RWPE2 (cell line): ENCODE measurements at regions not wholly inside any gene's neighbourhood (a gene's known extent, or its start where the extent isn't known, plus 50 kb on each side); places are given as distances from the start of the nearest gene placed in this dataset.

Experiments used
- ATAC-seq: fragments of 200-7000 bp; cut with Tn5 transposase; 3 replicates; pipeline ENCODE4 v1.9.1; 2021; ENCODE audit warnings: low read depth
- DNase-seq: peaks from one replicate; pipeline ENCODE4 v3.0.0-alpha.2; 2020; ENCODE audit warnings: low spot score
- H3K27ac ChIP-seq: fragments of 450-650 bp; 2 replicates; pipeline ENCODE4 v1.5.1; 2017; ENCODE audit warnings: mild to moderate bottlenecking; ENCODE audit not compliant: poor library complexity, severe bottlenecking
- H3K27me3 ChIP-seq: fragments of 250-450 bp; sonication (Bioruptor Pico); 2 replicates; pipeline ENCODE4 v1.5.1; 2021; ENCODE audit warnings: mild to moderate bottlenecking, moderate library complexity; ENCODE audit not compliant: insufficient read depth, poor library complexity, severe bottlenecking
- H3K36me3 ChIP-seq: fragments of 250-450 bp; sonication (Bioruptor Pico); 2 replicates; pipeline ENCODE4 v1.5.1; 2020; ENCODE audit warnings: low read depth, mild to moderate bottlenecking, moderate library complexity
- H3K4me1 ChIP-seq: fragments of 250-450 bp; sonication (Bioruptor Pico); 2 replicates; pipeline ENCODE4 v1.5.1; 2021; ENCODE audit warnings: mild to moderate bottlenecking, moderate library complexity; ENCODE audit not compliant: insufficient read depth, poor library complexity, severe bottlenecking
- H3K4me3 ChIP-seq: fragments of 250-450 bp; sonication (Bioruptor Pico); 2 replicates; pipeline ENCODE4 v1.5.1; 2021; ENCODE audit warnings: mild to moderate bottlenecking, moderate library complexity; ENCODE audit not compliant: severe bottlenecking
- H3K9me3 ChIP-seq: fragments of 250-450 bp; sonication (Bioruptor Pico); 2 replicates; pipeline ENCODE4 v1.5.1; 2021; ENCODE audit warnings: mild to moderate bottlenecking, moderate library complexity; ENCODE audit not compliant: severe bottlenecking
- TF ChIP-seq, protein P1 (sequence below): fragments of 450-650 bp; IDR thresholded peaks from one replicate; pipeline ENCODE4 v1.5.1; 2017; ENCODE audit warnings: mild to moderate bottlenecking, moderate library complexity; ENCODE audit not compliant: poor library complexity, severe bottlenecking

DNA sequence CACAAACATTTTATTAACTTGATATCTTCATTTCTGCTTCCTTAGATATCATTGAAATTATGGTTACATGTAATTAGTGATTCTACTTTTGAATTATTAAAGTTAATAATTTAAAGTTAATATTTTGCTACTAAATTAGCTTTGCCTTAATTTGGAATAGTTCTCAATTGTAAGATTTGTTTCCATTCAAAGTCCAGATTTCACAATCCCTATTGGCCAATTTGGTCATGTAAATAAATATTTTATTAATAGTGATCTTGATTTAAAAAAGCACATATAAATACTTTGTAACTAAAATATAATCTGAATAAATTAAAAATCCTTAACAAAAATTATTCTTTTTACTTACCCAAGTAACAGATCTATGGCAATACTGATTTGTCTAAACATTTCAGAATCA is 1558.6 kb downstream of the NCAM2 start:
- Histone ChIP-seq H3K9me3 (no peaks in the 10 kb centered on the region), H3K4me1 (no peaks in the 10 kb centered on the region), H3K27ac (no peak overlapping the region), H3K27me3 (peaks cover 4% of the 10 kb centered on the region), H3K36me3 (no peaks in the 10 kb centered on the region), H3K4me3 (no peak overlapping the region)
- DNase-seq: no peak
- TF ChIP-seq, protein P1, sequence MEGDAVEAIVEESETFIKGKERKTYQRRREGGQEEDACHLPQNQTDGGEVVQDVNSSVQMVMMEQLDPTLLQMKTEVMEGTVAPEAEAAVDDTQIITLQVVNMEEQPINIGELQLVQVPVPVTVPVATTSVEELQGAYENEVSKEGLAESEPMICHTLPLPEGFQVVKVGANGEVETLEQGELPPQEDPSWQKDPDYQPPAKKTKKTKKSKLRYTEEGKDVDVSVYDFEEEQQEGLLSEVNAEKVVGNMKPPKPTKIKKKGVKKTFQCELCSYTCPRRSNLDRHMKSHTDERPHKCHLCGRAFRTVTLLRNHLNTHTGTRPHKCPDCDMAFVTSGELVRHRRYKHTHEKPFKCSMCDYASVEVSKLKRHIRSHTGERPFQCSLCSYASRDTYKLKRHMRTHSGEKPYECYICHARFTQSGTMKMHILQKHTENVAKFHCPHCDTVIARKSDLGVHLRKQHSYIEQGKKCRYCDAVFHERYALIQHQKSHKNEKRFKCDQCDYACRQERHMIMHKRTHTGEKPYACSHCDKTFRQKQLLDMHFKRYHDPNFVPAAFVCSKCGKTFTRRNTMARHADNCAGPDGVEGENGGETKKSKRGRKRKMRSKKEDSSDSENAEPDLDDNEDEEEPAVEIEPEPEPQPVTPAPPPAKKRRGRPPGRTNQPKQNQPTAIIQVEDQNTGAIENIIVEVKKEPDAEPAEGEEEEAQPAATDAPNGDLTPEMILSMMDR: no peak
- no peak for ATAC-seq

DNA sequence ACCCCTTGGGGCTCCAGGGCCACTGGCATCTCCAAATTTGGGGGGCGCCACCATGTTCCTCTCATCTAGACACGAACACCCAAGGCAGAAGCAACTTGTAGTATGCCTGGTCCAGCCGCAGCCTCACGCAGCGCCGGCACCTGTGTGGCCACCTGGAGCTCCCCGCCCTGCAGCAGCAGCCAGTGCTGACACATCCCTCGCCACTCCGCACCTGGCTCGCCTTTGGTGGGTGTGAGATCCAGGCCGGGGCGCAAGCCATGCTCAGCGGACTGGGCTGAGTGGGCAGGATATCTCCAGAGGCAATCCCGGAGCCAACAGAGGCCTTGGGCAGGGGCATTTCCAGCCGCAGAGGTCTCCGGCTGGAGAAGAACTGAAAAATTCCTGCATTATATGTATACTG is 1563.7 kb downstream of the NCAM2 start:
- TF ChIP-seq, protein P1: no peak
- ATAC-seq: no peak
- Histone ChIP-seq H3K4me1 (no peaks in the 10 kb centered on the region), H3K27ac (no peak overlapping the region), H3K36me3 (no peaks in the 10 kb centered on the region), H3K4me3 (no peak overlapping the region), H3K9me3 (no peaks in the 10 kb centered on the region), H3K27me3 (peaks cover 2% of the 10 kb centered on the region)
- peak; percentile 37 for DNase-seq

DNA sequence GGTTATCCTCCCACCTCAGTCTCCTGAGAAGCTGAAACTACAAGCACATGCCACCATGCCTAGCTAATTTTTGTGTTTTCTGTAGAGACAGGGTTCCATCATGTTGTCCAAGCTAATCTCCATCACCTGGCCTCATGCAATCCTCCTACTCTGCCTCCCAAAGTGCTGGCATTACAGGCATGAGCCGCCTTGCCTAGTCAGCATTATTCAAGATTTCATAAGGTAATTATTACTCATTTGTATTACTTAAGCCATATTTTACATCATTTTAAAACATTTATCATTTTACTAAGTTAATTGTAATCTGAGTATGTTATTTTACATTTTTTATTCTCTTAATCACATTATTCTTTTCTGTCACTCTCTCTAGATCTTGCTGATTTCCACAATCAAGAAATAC is 1575.6 kb downstream of the NCAM2 start:
- Histone ChIP-seq H3K4me3 (no peak overlapping the region), H3K27me3 (no peaks in the 10 kb centered on the region), H3K9me3 (no peaks in the 10 kb centered on the region), H3K36me3 (no peaks in the 10 kb centered on the region), H3K4me1 (no peaks in the 10 kb centered on the region), H3K27ac (no peak overlapping the region)
- TF ChIP-seq, protein P1: no peak
- DNase-seq (no peak), ATAC-seq (no peak)

DNA sequence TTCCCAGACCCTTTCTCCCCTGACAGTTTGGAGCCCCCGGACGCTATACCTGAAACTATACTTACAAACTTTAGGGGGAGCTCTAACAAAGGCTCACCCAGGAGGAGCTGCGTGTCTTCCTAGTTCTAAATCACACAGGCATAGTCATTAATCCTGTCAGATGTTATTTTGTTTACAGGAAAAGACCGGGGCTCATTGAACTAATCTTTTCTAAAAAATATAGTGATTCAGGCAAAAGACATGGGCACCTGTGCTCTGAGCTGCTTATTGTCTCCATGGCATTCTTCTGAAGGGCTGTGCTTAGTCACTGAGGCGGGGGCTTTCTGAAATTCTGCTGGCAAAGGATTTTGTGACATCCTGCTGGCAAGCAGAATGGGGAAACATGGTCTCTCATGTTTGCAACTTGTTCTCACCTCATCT is 1577.0 kb downstream of the NCAM2 start:
- H3K4me3 ChIP-seq: no peak overlapping the region
- peak; percentile 45; the same call in 2 of the 3 replicates for ATAC-seq

DNA sequence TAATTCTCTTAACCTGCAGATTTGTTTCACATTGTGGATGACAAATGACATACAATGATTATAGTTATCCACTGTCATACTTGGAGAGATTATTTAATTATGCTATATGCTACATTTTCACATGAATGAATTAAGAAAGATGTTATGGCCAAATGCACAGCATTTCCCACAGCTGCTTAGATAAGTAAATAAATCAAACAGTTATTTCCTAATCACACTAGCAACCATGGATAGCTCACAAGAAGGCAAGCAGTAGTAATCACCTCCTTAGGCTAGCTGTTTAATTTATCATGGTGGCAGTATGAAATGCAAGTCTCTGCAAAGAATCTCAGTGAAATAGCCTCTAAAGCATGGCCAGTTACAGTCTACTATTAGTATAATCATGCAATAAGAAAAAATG is 1581.5 kb downstream of the NCAM2 start:
- H3K4me1 ChIP-seq: no peaks in the 10 kb centered on the region
- peaks cover 4% of the 10 kb centered on the region for H3K27me3 ChIP-seq
- no peak overlapping the region for H3K4me3 ChIP-seq
- no peaks in the 10 kb centered on the region for H3K9me3 ChIP-seq
- DNase-seq (no peak), ATAC-seq (no peak)
- H3K27ac ChIP-seq: no peak overlapping the region
- no peaks in the 10 kb centered on the region for H3K36me3 ChIP-seq
- TF ChIP-seq, protein P1: no peak

More for the DNA sequence above, 1577.0 kb downstream of the NCAM2 start:
- no peaks in the 10 kb centered on the region for H3K27me3 ChIP-seq
- no peak overlapping the region for H3K27ac ChIP-seq
- DNase-seq: no peak
- TF ChIP-seq, protein P1: peak; percentile 37
- H3K4me1 ChIP-seq: no peaks in the 10 kb centered on the region
- H3K36me3 ChIP-seq: no peaks in the 10 kb centered on the region
- no peaks in the 10 kb centered on the region for H3K9me3 ChIP-seq
